T-cell (primary cell): ENCODE measurements at regions not wholly inside any gene's neighbourhood (a gene's known extent, or its start where the extent isn't known, plus 50 kb on each side); places are given as distances from the start of the nearest gene placed in this dataset.

Source experiments
- ATAC-seq, 4 experiments: fragments of 200-7000 bp in 3 of 4; fragments of 150-1000 bp in 1 of 4; cut with Tn5 transposase; replicated peaks in 1 of 4; 1 replicate in 3 of 4; 2 replicates in 1 of 4; pipeline ENCODE4 v1.10.0; 2021; ENCODE audit warnings: moderate library complexity in 3 of 4, mild to moderate bottlenecking in 2 of 4, moderate number of reproducible peaks in 1 of 4
- CTCF ChIA-PET, 2 donors: fragments of 300-600 bp; sonication (Branson Sonifier 250); formaldehyde crosslinking; loops; one replicate each; lab custom pipeline; 2022; ENCODE audit warnings: antibody characterized with exemption in 2 of 2; lab: Charles Lee
- POLR2A ChIA-PET, 2 donors: fragments of 300-600 bp; sonication (Branson Sonifier 250); formaldehyde crosslinking; loops; one replicate each; lab custom pipeline; 2022; ENCODE audit warnings: antibody characterized with exemption in 2 of 2; lab: Charles Lee
- DNase-seq, 35 experiments: peaks; one replicate each; pipeline versions ENCODE4 v3.0.0 to v3.0.0-alpha.2; 2013 to 2023
- H3K27ac ChIP-seq: one replicate; pipeline ENCODE4 v1.5.1; 2013; ENCODE audit warnings: low read length
- H3K27me3 ChIP-seq, 2 experiments: replicated peaks in 1 of 2; 1 replicate in 1 of 2; 2 replicates in 1 of 2; pipeline versions ENCODE4 v1.6.1 to v1.7.0; 2013; ENCODE audit warnings: low read length in 1 of 2, mixed read lengths in 1 of 2; ENCODE audit not compliant: control insufficient read depth in 2 of 2, insufficient read depth in 2 of 2; ENCODE audit errors: extremely low read depth in 1 of 2
- H3K36me3 ChIP-seq, 2 donors: 1 replicate in 1 of 2; 2 replicates in 1 of 2; pipeline versions ENCODE4 v1.6.1 to v1.7.0; 2013; ENCODE audit warnings: low read length in 1 of 2; ENCODE audit not compliant: control insufficient read depth in 2 of 2, insufficient read depth in 1 of 2; ENCODE audit errors: extremely low read depth in 1 of 2
- H3K4me1 ChIP-seq, 2 experiments: 1 replicate in 1 of 2; 2 replicates in 1 of 2; pipeline versions ENCODE4 v1.6.1 to v1.7.0; 2013; ENCODE audit warnings: low read length in 2 of 2, mixed read lengths in 1 of 2; ENCODE audit not compliant: insufficient read depth in 2 of 2, control insufficient read depth in 1 of 2; ENCODE audit errors: extremely low read depth in 1 of 2
- H3K4me3 ChIP-seq, 2 donors: 1 replicate in 1 of 2; 2 replicates in 1 of 2; pipeline versions ENCODE4 v1.5.1 to v1.7.0; 2013; ENCODE audit warnings: mild to moderate bottlenecking in 2 of 2, low read length in 1 of 2, moderate library complexity in 1 of 2; ENCODE audit not compliant: control insufficient read depth in 1 of 2; ENCODE audit errors: extremely low read depth in 1 of 2
- H3K9me3 ChIP-seq: 2 replicates; pipeline ENCODE4 v1.7.0; 2013
- H3K27ac Mint-ChIP-seq, 2 donors: one replicate each; pipeline ENCODE4 v1.8.0; 2020 to 2021; ENCODE audit warnings: mild to moderate bottlenecking in 2 of 2, mixed read lengths in 2 of 2
- H3K27me3 Mint-ChIP-seq, 2 donors: one replicate each; pipeline ENCODE4 v1.8.0; 2021 to 2022; ENCODE audit warnings: mixed read lengths in 2 of 2
- H3K36me3 Mint-ChIP-seq: one replicate; pipeline ENCODE4 v1.8.0; 2021; ENCODE audit warnings: mixed read lengths
- H3K4me1 Mint-ChIP-seq, 3 donors: one replicate each; pipeline ENCODE4 v1.8.0; 2020 to 2022; ENCODE audit warnings: mixed read lengths in 3 of 3, mild to moderate bottlenecking in 1 of 3
- H3K4me3 Mint-ChIP-seq, 3 donors: one replicate each; pipeline ENCODE4 v1.8.0; 2020 to 2022; ENCODE audit warnings: mild to moderate bottlenecking in 3 of 3, mixed read lengths in 3 of 3, moderate library complexity in 3 of 3
- H3K9me3 Mint-ChIP-seq, 3 donors: one replicate each; pipeline ENCODE4 v1.8.0; 2020 to 2022; ENCODE audit warnings: mixed read lengths in 3 of 3
- WGBS: methylation state at CpG from one replicate; pipeline ENCODE4 v1.1.5; 2013; ENCODE audit warnings: missing lambda C conversion rate; ENCODE audit not compliant: insufficient coverage; 5-methylcytosine and 5-hydroxymethylcytosine counted together

- Histone ChIP-seq H3K27me3 (peaks cover 0 to 13% of the 10 kb centered on the region in 2 experiments), H3K4me1 (peaks cover 0 to 9% of the 10 kb centered on the region in 2 experiments), H3K4me3 (no peak overlapping the region), H3K9me3 (no peaks in the 10 kb centered on the region), H3K27ac (no peak overlapping the region), H3K36me3 (no peaks in the 10 kb centered on the region)
- no peak overlapping the region for H3K27ac Mint-ChIP-seq
- DNase-seq, result no peak
- H3K4me1 Mint-ChIP-seq, result no peaks in the 10 kb centered on the region
- CTCF ChIA-PET, result no interaction called here
- ATAC-seq, result no peak
- no peak overlapping the region for H3K4me3 Mint-ChIP-seq
- no CpG with 5 or more reads among the region's 8 CpGs for WGBS
- POLR2A ChIA-PET, result no interaction called here
- H3K9me3 Mint-ChIP-seq, result no peaks in the 10 kb centered on the region
- peaks cover 0 to 11% of the 10 kb centered on the region in 2 donors for H3K27me3 Mint-ChIP-seq
- no peaks in the 10 kb centered on the region for H3K36me3 Mint-ChIP-seq
These were observed 125.0 kb upstream of the PJA1 start for GRCh38 chrX:69290292-69290691.

- peaks cover 0 to 13% of the 10 kb centered on the region in 2 experiments for H3K27me3 ChIP-seq
- WGBS, result no CpG with 5 or more reads among the region's 1 CpG
- ChIA-PET CTCF (no interaction called here), POLR2A (no interaction called here)
- peaks cover 0 to 11% of the 10 kb centered on the region in 2 donors for H3K27me3 Mint-ChIP-seq
- H3K4me3 Mint-ChIP-seq, result no peak overlapping the region
- H3K36me3 ChIP-seq, result no peaks in the 10 kb centered on the region
- peaks cover 0 to 9% of the 10 kb centered on the region in 2 experiments for H3K4me1 ChIP-seq
- no peak for ATAC-seq
- H3K4me3 ChIP-seq, result no peak overlapping the region
- no peak overlapping the region for H3K27ac Mint-ChIP-seq
- H3K9me3 ChIP-seq, result no peaks in the 10 kb centered on the region
- no peaks in the 10 kb centered on the region for H3K9me3 Mint-ChIP-seq
- H3K36me3 Mint-ChIP-seq, result no peaks in the 10 kb centered on the region
- no peaks in the 10 kb centered on the region for H3K4me1 Mint-ChIP-seq
- DNase-seq, result no peak
- H3K27ac ChIP-seq, result no peak overlapping the region
These were observed 124.5 kb upstream of the PJA1 start for GRCh38 chrX:69289793-69290123.

- Mint-ChIP-seq H3K27ac (no peak overlapping the region), H3K36me3 (no peaks in the 10 kb centered on the region), H3K4me3 (no peak overlapping the region), H3K4me1 (no peaks in the 10 kb centered on the region), H3K27me3 (peaks cover 0 to 15% of the 10 kb centered on the region in 2 donors), H3K9me3 (no peaks in the 10 kb centered on the region)
- Histone ChIP-seq H3K36me3 (no peaks in the 10 kb centered on the region), H3K4me3 (no peak overlapping the region), H3K9me3 (no peaks in the 10 kb centered on the region), H3K4me1 (peaks cover 0 to 9% of the 10 kb centered on the region in 2 experiments), H3K27ac (no peak overlapping the region), H3K27me3 (peaks cover 0 to 13% of the 10 kb centered on the region in 2 experiments)
- no peak for ATAC-seq
- CTCF ChIA-PET, result interaction anchor here in 1 of 2 donors (2.4 kb wide), 1 partner anchor 461 kb away, joined by 10 read pairs; the partner anchor contains the start of gene EFNB1
- no peak for DNase-seq
- WGBS, result no CpG with 5 or more reads among the region's 11 CpGs
- POLR2A ChIA-PET, result no interaction called here
These were observed 124.0 kb upstream of the PJA1 start for GRCh38 chrX:69289046-69289792.

- no peaks in the 10 kb centered on the region for H3K36me3 Mint-ChIP-seq
- Histone ChIP-seq H3K4me1 (peaks cover 0 to 9% of the 10 kb centered on the region in 2 experiments), H3K4me3 (no peak overlapping the region), H3K27ac (no peak overlapping the region), H3K9me3 (no peaks in the 10 kb centered on the region), H3K27me3 (peaks cover 0 to 13% of the 10 kb centered on the region in 2 experiments), H3K36me3 (no peaks in the 10 kb centered on the region)
- ChIA-PET CTCF (interaction anchor here in 1 of 2 donors (2.4 kb wide), 1 partner anchor 459 kb away, joined by 10 read pairs; the partner anchor contains the start of gene EFNB1), POLR2A (no interaction called here)
- no CpG with 5 or more reads among the region's 3 CpGs for WGBS
- no peaks in the 10 kb centered on the region for H3K4me1 Mint-ChIP-seq
- ATAC-seq (no peak), DNase-seq (no peak)
- peaks cover 0 to 15% of the 10 kb centered on the region in 2 donors for H3K27me3 Mint-ChIP-seq
- no peak overlapping the region for H3K27ac Mint-ChIP-seq
- no peak overlapping the region for H3K4me3 Mint-ChIP-seq
- no peaks in the 10 kb centered on the region for H3K9me3 Mint-ChIP-seq
These were observed 121.8 kb upstream of the PJA1 start for GRCh38 chrX:69287095-69287494.

- H3K9me3 Mint-ChIP-seq, result no peaks in the 10 kb centered on the region
- ChIA-PET POLR2A (no interaction called here), CTCF (interaction anchor here in 1 of 2 donors (2.4 kb wide), 1 partner anchor 458 kb away, joined by 10 read pairs; the partner anchor contains the start of gene EFNB1)
- Histone ChIP-seq H3K9me3 (no peaks in the 10 kb centered on the region), H3K36me3 (no peaks in the 10 kb centered on the region), H3K4me3 (no peak overlapping the region), H3K27ac (no peak overlapping the region), H3K27me3 (peaks cover 0 to 13% of the 10 kb centered on the region in 2 experiments), H3K4me1 (peaks cover 0 to 9% of the 10 kb centered on the region in 2 experiments)
- peak overlapping the region in 1 of 3 donors; percentile 47 for H3K4me3 Mint-ChIP-seq
- DNase-seq, result no peak
- H3K27me3 Mint-ChIP-seq, result peaks cover 0 to 15% of the 10 kb centered on the region in 2 donors
- no CpG with 5 or more reads among the region's 6 CpGs for WGBS
- H3K27ac Mint-ChIP-seq, result no peak overlapping the region
- H3K4me1 Mint-ChIP-seq, result no peaks in the 10 kb centered on the region
- no peaks in the 10 kb centered on the region for H3K36me3 Mint-ChIP-seq
- no peak for ATAC-seq
These were observed 121.3 kb upstream of the PJA1 start for GRCh38 chrX:69286565-69286906.

GRCh38 chrX:69285881-69286564, 120.8 kb upstream of the PJA1 start:
- 10% methylated on average over 6 of the region's 31 CpGs for WGBS
- Histone ChIP-seq H3K27me3 (peaks cover 0 to 13% of the 10 kb centered on the region in 2 experiments), H3K9me3 (no peaks in the 10 kb centered on the region), H3K36me3 (no peaks in the 10 kb centered on the region), H3K4me1 (peaks cover 0 to 9% of the 10 kb centered on the region in 2 experiments), H3K4me3 (peak overlapping the region; percentile 36 to 44), H3K27ac (no peak overlapping the region)
- Mint-ChIP-seq H3K27ac (no peak overlapping the region), H3K4me3 (peak overlapping the region; percentile 6 to 47 (median 37)), H3K9me3 (no peaks in the 10 kb centered on the region), H3K27me3 (peaks cover 0 to 15% of the 10 kb centered on the region in 2 donors), H3K4me1 (no peaks in the 10 kb centered on the region), H3K36me3 (no peaks in the 10 kb centered on the region)
- DNase-seq, result peak; percentile 10 to 67 (median 40)
- CTCF ChIA-PET, result no interaction called here
- peak; percentile 56 to 71 (median 63) for ATAC-seq
- POLR2A ChIA-PET, result no interaction called here
